ENCODE measurements at regions not wholly inside any gene's neighbourhood (a gene's known extent, or its start where the extent isn't known, plus 50 kb on each side); places are given as distances from the start of the nearest gene placed in this dataset.

DNA sequence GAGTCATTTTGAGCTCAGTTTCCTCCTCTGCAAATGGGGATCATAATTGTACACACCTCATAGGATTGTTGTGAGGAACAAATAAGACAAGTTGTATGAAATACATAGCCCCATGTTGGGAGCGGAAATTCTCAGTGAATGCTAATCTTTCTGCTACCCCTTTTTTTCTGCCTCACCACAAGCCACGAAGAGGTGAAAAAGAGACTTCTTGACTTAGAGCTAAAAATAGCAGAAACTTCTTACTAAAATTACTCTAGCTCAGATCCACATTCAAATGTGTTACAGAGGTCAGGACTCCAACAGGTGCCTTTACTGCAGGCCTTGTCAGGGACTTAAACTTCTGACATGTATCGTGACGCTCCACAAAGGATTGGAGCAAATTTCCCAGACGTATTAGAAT is 128.5 kb downstream of the MIAT start:
- TF ChIP-seq, protein P1, sequence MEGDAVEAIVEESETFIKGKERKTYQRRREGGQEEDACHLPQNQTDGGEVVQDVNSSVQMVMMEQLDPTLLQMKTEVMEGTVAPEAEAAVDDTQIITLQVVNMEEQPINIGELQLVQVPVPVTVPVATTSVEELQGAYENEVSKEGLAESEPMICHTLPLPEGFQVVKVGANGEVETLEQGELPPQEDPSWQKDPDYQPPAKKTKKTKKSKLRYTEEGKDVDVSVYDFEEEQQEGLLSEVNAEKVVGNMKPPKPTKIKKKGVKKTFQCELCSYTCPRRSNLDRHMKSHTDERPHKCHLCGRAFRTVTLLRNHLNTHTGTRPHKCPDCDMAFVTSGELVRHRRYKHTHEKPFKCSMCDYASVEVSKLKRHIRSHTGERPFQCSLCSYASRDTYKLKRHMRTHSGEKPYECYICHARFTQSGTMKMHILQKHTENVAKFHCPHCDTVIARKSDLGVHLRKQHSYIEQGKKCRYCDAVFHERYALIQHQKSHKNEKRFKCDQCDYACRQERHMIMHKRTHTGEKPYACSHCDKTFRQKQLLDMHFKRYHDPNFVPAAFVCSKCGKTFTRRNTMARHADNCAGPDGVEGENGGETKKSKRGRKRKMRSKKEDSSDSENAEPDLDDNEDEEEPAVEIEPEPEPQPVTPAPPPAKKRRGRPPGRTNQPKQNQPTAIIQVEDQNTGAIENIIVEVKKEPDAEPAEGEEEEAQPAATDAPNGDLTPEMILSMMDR (IDR thresholded peaks at IDR 0.05): no peak
- no peaks in the 10 kb centered on the region for H3K27me3 ChIP-seq
- no peak for DNase-seq (ENCODE audit: low spot score in 2 of 2)
- peaks cover 0 to 11% of the 10 kb centered on the region in 2 donors for H3K36me3 ChIP-seq
- no peaks in the 10 kb centered on the region for H3K4me1 ChIP-seq
- H3K27ac ChIP-seq: no peak overlapping the region
- H3K9me3 ChIP-seq: no peaks in the 10 kb centered on the region
- intact Hi-C loops (cut with DNase I): no loop called here
- H3K4me3 ChIP-seq: no peak overlapping the region

DNA sequence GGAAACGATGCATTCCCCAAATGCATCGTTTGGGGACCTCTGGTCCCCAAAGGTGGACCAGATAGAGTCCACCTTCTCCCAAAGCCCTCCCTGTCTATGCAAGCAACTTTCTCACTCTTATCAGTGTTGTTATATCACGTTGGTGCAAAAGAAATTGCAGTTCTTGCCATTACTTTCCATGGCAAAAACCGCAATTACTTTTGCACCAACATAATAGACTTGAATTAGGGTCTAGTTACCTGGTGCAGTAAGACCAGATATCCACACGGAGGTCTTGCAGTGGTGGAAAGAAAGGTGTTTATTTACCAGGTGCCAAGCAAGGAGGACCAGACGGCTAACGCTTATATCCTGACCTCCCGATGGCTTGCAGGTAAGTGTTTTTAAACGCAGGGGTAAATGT is 129.0 kb downstream of the MIAT start:
- Histone ChIP-seq H3K9me3 (no peaks in the 10 kb centered on the region), H3K27ac (no peak overlapping the region), H3K36me3 (peaks cover 0 to 11% of the 10 kb centered on the region in 2 donors), H3K4me1 (no peaks in the 10 kb centered on the region), H3K4me3 (no peak overlapping the region), H3K27me3 (no peaks in the 10 kb centered on the region)
- TF ChIP-seq, protein P1 (IDR thresholded peaks at IDR 0.05): no peak
- no peak for DNase-seq (ENCODE audit: low spot score in 2 of 2)
- intact Hi-C loops (cut with DNase I): no loop called here

DNA sequence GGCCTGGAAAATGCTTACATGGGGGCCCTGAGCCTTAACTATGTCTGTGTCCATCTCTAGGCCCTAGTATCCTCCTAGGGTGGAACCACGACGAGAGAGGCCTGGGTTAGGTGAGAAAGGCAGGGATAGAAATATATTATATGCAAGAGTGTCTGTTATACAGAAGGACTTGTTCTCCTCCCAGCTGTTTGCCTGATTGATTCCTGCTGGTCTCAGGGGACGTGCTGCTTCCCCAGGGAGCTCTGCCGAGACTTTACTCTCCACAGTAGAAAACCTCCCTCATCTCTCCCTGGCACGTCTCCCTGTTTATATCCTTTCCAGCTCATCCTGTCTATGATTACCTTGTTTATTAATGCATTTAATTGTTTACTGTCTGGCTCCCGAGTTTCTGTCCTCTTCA is 132.6 kb downstream of the MIAT start:
- no peak overlapping the region for H3K4me3 ChIP-seq
- H3K27ac ChIP-seq: no peak overlapping the region
- no peak for DNase-seq (ENCODE audit: low spot score in 2 of 2)
- H3K36me3 ChIP-seq: peaks cover 4% of the 10 kb centered on the region in 2 donors
- TF ChIP-seq, protein P1 (IDR thresholded peaks at IDR 0.05): no peak
- no peaks in the 10 kb centered on the region for H3K9me3 ChIP-seq
- no peaks in the 10 kb centered on the region for H3K27me3 ChIP-seq
- intact Hi-C loops (cut with DNase I): no loop called here
- no peaks in the 10 kb centered on the region for H3K4me1 ChIP-seq

DNA sequence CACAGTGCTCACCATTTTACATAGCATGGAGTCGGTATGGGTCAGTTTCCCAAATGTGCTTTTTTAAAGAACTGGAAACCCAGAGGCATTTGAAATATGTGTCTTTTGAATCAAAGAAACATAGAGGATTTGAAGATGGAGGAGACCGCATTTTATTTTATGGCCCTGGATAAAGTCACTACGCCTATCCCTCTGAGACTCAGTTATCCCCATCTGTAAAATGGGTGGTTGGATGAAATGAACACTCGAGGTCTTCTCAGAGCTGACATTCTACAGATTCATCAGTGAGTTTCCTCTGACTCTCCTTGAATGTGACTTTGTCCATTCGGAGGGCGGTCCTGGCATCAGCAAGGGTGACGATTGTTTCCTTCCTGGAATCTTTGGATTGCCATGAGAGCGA is 135.1 kb downstream of the MIAT start:
- peaks cover 4% of the 10 kb centered on the region in 2 donors for H3K36me3 ChIP-seq
- TF ChIP-seq, protein P1 (IDR thresholded peaks at IDR 0.05): no peak
- DNase-seq (ENCODE audit: low spot score in 2 of 2): no peak
- intact Hi-C loops (cut with DNase I): no loop called here
- no peak overlapping the region for H3K27ac ChIP-seq
- no peak overlapping the region for H3K4me3 ChIP-seq
- H3K9me3 ChIP-seq: no peaks in the 10 kb centered on the region
- H3K27me3 ChIP-seq: no peaks in the 10 kb centered on the region
- no peaks in the 10 kb centered on the region for H3K4me1 ChIP-seq

DNA sequence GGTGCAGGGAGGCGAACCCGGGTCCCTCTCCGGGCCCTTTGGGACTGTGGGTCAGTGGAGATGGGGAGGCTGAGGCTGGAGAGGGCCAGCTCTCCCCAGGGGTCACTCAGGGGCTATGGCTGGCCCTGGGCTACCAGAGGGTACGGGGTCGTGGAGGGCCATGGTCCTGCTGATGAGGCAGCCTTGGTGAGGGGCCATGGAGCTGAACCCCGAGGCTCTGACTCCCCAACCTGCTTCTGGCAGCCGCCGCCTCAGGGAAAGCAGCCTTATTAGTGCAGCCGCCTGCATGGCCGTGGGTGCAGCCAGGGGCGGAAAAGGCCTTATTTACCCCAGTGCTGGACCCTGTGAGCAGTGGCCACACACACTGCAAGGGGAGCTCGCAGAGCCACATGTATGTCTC is 139.4 kb downstream of the MIAT start:
- H3K36me3 ChIP-seq: peaks cover 0 to 4% of the 10 kb centered on the region in 2 donors
- TF ChIP-seq, protein P1 (IDR thresholded peaks at IDR 0.05): no peak
- H3K27me3 ChIP-seq: no peaks in the 10 kb centered on the region
- H3K27ac ChIP-seq: no peak overlapping the region
- H3K9me3 ChIP-seq: no peaks in the 10 kb centered on the region
- intact Hi-C loops (cut with DNase I): no loop called here
- DNase-seq (ENCODE audit: low spot score in 2 of 2): no peak
- H3K4me3 ChIP-seq: no peak overlapping the region
- H3K4me1 ChIP-seq: no peaks in the 10 kb centered on the region

DNA sequence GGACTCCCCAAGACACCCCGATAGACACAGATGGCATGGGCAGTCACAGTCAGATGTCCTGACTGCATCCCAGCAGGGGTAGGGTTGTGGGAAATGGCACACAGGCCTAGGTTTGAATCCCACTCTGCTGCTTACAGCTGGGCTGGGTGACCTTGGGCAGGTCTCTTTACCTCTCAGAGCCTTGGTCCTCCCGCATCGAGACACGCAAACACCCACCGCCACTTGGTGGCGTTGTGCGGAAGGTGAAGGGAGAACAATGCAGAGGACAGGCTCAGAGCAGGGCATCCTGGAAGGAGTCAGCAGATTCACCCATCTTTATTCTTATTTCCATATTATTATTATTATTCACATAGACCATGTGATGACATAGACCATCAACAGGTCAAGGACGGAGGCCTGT is 140.5 kb downstream of the MIAT start:
- no peak for DNase-seq (ENCODE audit: low spot score in 2 of 2)
- intact Hi-C loops (cut with DNase I): no loop called here
- TF ChIP-seq, protein P1 (IDR thresholded peaks at IDR 0.05): no peak
- peaks cover 0 to 3% of the 10 kb centered on the region in 2 donors for H3K36me3 ChIP-seq
- no peak overlapping the region for H3K4me3 ChIP-seq
- no peaks in the 10 kb centered on the region for H3K4me1 ChIP-seq
- H3K9me3 ChIP-seq: no peaks in the 10 kb centered on the region
- no peaks in the 10 kb centered on the region for H3K27me3 ChIP-seq
- no peak overlapping the region for H3K27ac ChIP-seq
